ENCODE measurements at regions not wholly inside any gene's neighbourhood (a gene's known extent, or its start where the extent isn't known, plus 50 kb on each side); places are given as distances from the start of the nearest gene placed in this dataset.

DNA sequence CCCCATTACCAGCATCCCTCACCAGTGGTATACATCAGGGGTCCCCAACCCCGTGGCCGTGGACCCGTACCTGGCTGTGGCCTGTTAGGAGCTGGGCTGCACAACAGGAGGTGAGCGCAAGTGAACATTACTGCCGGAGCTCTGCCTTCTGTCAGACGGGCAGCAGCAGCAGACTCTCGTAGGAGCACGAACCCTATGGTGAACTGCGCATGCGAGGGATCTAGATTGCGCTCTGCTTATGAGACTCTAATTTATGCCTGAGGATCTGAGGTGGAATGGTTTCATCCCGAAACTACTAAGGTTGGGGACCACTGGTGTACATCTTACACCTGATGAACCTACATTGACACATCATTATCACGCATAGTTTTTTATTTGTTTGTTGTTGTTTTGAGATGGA lies 52.8 kb upstream of the DHX15 start:
- no peaks in the 10 kb centered on the region for H3K9me3 ChIP-seq
- DNase-seq, result no peak
- H3K4me3 ChIP-seq, result no peak overlapping the region
- H3K36me3 ChIP-seq, result no peaks in the 10 kb centered on the region
- H3K27ac ChIP-seq, result no peak overlapping the region
- TF ChIP-seq, protein P1, sequence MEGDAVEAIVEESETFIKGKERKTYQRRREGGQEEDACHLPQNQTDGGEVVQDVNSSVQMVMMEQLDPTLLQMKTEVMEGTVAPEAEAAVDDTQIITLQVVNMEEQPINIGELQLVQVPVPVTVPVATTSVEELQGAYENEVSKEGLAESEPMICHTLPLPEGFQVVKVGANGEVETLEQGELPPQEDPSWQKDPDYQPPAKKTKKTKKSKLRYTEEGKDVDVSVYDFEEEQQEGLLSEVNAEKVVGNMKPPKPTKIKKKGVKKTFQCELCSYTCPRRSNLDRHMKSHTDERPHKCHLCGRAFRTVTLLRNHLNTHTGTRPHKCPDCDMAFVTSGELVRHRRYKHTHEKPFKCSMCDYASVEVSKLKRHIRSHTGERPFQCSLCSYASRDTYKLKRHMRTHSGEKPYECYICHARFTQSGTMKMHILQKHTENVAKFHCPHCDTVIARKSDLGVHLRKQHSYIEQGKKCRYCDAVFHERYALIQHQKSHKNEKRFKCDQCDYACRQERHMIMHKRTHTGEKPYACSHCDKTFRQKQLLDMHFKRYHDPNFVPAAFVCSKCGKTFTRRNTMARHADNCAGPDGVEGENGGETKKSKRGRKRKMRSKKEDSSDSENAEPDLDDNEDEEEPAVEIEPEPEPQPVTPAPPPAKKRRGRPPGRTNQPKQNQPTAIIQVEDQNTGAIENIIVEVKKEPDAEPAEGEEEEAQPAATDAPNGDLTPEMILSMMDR (IDR thresholded peaks at IDR 0.05), result no peak
- H3K4me1 ChIP-seq, result no peaks in the 10 kb centered on the region
- H3K27me3 ChIP-seq, result no peaks in the 10 kb centered on the region
- intact Hi-C loops (cut with DNase I; ENCODE audit: low total_unique reads), result no loop called here

- intact Hi-C loops (cut with DNase I; ENCODE audit: low total_unique reads), result no loop called here
- DNase-seq, result no peak
- peaks cover 0 to 7% (median 0%) of the 10 kb centered on the region in 4 donors for H3K4me1 ChIP-seq
- no peak overlapping the region for H3K27ac ChIP-seq
- no peaks in the 10 kb centered on the region for H3K27me3 ChIP-seq
- TF ChIP-seq, protein P1 (IDR thresholded peaks at IDR 0.05), result no peak
- H3K9me3 ChIP-seq, result no peaks in the 10 kb centered on the region
- H3K36me3 ChIP-seq, result no peaks in the 10 kb centered on the region
- H3K4me3 ChIP-seq, result no peak overlapping the region
These were observed 54.1 kb upstream of the DHX15 start for GRCh38 chr4:24638396-24638875.

DNA sequence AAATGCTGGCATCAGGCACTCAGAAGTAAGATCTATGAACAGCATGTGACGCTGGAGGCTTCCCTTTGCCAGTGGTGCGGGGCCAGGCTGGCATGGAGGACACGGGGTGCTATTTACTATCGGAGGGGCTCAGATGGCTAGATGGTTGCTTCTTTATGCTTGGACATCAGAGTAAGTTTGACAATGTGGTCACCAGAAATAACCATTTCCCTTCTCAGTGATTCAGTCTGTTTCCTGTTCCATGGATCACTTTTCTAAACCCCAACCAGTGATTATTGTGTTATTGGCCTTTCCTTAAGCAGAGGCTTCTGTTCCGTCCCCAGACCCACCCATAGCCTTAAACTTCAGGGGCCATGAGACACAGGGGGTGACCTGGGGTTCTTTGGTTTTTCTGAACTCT lies 55.4 kb upstream of the DHX15 start:
- H3K9me3 ChIP-seq, result no peaks in the 10 kb centered on the region
- TF ChIP-seq, protein P1 (IDR thresholded peaks at IDR 0.05), result no peak
- intact Hi-C loops (cut with DNase I; ENCODE audit: low total_unique reads), result no loop called here
- H3K36me3 ChIP-seq, result no peaks in the 10 kb centered on the region
- no peak for DNase-seq
- no peaks in the 10 kb centered on the region for H3K27me3 ChIP-seq
- H3K27ac ChIP-seq, result no peak overlapping the region
- peaks cover 0 to 9% (median 0%) of the 10 kb centered on the region in 4 donors for H3K4me1 ChIP-seq
- no peak overlapping the region for H3K4me3 ChIP-seq

- no peaks in the 10 kb centered on the region for H3K27me3 ChIP-seq
- H3K36me3 ChIP-seq, result no peaks in the 10 kb centered on the region
- no peak overlapping the region for H3K4me3 ChIP-seq
- DNase-seq, result no peak
- no peak overlapping the region for H3K27ac ChIP-seq
- peaks cover 0 to 9% (median 0%) of the 10 kb centered on the region in 4 donors for H3K4me1 ChIP-seq
- TF ChIP-seq, protein P1 (IDR thresholded peaks at IDR 0.05), result no peak
- intact Hi-C loops (cut with DNase I; ENCODE audit: low total_unique reads), result no loop called here
- H3K9me3 ChIP-seq, result no peaks in the 10 kb centered on the region
These were observed 56.0 kb upstream of the DHX15 start for GRCh38 chr4:24640366-24640765.

DNA sequence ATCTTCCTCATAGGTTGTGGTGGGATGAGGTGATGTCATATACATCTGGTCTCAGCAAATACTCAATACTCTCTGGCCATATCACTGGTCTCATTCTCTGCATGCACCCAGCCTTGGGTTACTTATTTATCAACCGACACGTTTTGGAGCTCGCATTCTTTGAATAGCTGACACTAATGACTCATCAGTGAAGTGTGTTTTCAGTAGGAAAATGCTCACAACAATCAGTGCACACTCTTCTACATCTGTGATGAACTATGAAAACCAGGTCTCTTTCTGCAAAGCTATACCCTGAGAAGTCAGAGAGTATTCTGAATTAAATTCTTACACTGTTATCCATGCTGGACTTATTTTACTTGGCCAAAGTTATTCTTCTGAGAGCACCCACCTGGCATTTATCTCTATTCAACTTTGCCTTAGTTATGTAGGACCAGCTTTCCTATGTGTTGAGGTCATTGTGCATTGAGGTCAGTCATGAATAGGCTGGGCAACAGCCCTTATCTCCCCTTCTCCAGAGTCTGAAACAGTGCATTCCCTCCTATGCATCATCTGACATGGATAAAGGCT lies 58.7 kb upstream of the DHX15 start:
- no peak overlapping the region for H3K27ac ChIP-seq
- no peaks in the 10 kb centered on the region for H3K9me3 ChIP-seq
- no peaks in the 10 kb centered on the region for H3K36me3 ChIP-seq
- no peak for DNase-seq
- H3K4me1 ChIP-seq, result peaks cover 0 to 9% (median 0%) of the 10 kb centered on the region in 4 donors
- intact Hi-C loops (cut with DNase I; ENCODE audit: low total_unique reads), result no loop called here
- TF ChIP-seq, protein P1 (IDR thresholded peaks at IDR 0.05), result no peak
- H3K27me3 ChIP-seq, result no peaks in the 10 kb centered on the region
- no peak overlapping the region for H3K4me3 ChIP-seq

Measured in tibial artery (tissue), 4 donors.